ENCODE measurements at regions not wholly inside any gene's neighbourhood (a gene's known extent, or its start where the extent isn't known, plus 50 kb on each side); places are given as distances from the start of the nearest gene placed in this dataset.

- DNase-seq (ENCODE audit: low read depth) (peak; percentile 87), FAIRE-seq (no peak)
- H3K4me3 ChIP-seq (ENCODE audit: low read depth, low read length): no peak overlapping the region
These were observed 371.3 kb downstream of the ACTL7B start for GRCh38 chr9:108484468-108484867.

GRCh38 chr9:108483676-108484075 is 372.1 kb downstream of the ACTL7B start:
- DNase-seq (ENCODE audit: low read depth) (no peak), FAIRE-seq (no peak)
- no peak for TF ChIP-seq CTCF (IDR thresholded peaks at IDR 0.05; ENCODE audit: insufficient read depth, low read length, severe bottlenecking)
- no peaks in the 10 kb centered on the region for H3K36me3 ChIP-seq (ENCODE audit: control insufficient read depth, insufficient read depth, low read length)
- no peak overlapping the region for H3K4me3 ChIP-seq (ENCODE audit: low read depth, low read length)
- no peaks in the 10 kb centered on the region for H3K27me3 ChIP-seq (ENCODE audit: control insufficient read depth, insufficient read depth, low read length)

More at GRCh38 chr9:108484468-108484867, 371.3 kb downstream of the ACTL7B start:
- H3K36me3 ChIP-seq (ENCODE audit: control insufficient read depth, insufficient read depth, low read length): no peaks in the 10 kb centered on the region
- no peak for TF ChIP-seq CTCF (IDR thresholded peaks at IDR 0.05; ENCODE audit: insufficient read depth, low read length, severe bottlenecking)
- H3K27me3 ChIP-seq (ENCODE audit: control insufficient read depth, insufficient read depth, low read length): no peaks in the 10 kb centered on the region

GRCh38 chr9:108479989-108480652 is 375.7 kb downstream of the ACTL7B start:
- TF ChIP-seq CTCF (IDR thresholded peaks at IDR 0.05; ENCODE audit: insufficient read depth, low read length, severe bottlenecking): no peak
- DNase-seq (ENCODE audit: low read depth): no peak
- H3K36me3 ChIP-seq (ENCODE audit: control insufficient read depth, insufficient read depth, low read length): no peaks in the 10 kb centered on the region
- H3K27me3 ChIP-seq (ENCODE audit: control insufficient read depth, insufficient read depth, low read length): no peaks in the 10 kb centered on the region
- FAIRE-seq: no peak
- H3K4me3 ChIP-seq (ENCODE audit: low read depth, low read length): no peak overlapping the region

- peak; percentile 94 for DNase-seq (ENCODE audit: low read depth)
- peak; percentile 5 for TF ChIP-seq CTCF (IDR thresholded peaks at IDR 0.05; ENCODE audit: insufficient read depth, low read length, severe bottlenecking)
- Histone ChIP-seq H3K4me3 (ENCODE audit: low read depth, low read length) (no peak overlapping the region), H3K27me3 (ENCODE audit: control insufficient read depth, insufficient read depth, low read length) (no peaks in the 10 kb centered on the region), H3K36me3 (ENCODE audit: control insufficient read depth, insufficient read depth, low read length) (no peaks in the 10 kb centered on the region)
- peak; percentile 92 for FAIRE-seq
These were observed 377.1 kb downstream of the ACTL7B start for GRCh38 chr9:108478431-108479332.

- no peaks in the 10 kb centered on the region for H3K36me3 ChIP-seq (ENCODE audit: control insufficient read depth, insufficient read depth, low read length)
- peak; percentile 58 for FAIRE-seq
- H3K4me3 ChIP-seq (ENCODE audit: low read depth, low read length): no peak overlapping the region
- peak; percentile 96 for DNase-seq (ENCODE audit: low read depth)
- no peak for TF ChIP-seq CTCF (IDR thresholded peaks at IDR 0.05; ENCODE audit: insufficient read depth, low read length, severe bottlenecking)
- no peaks in the 10 kb centered on the region for H3K27me3 ChIP-seq (ENCODE audit: control insufficient read depth, insufficient read depth, low read length)
These were observed 378.2 kb downstream of the ACTL7B start for GRCh38 chr9:108477529-108478006.

Measured in bronchial epithelial cell (primary cell).